IMR-90 (cell line): ENCODE measurements at regions not wholly inside any gene's neighbourhood (a gene's known extent, or its start where the extent isn't known, plus 50 kb on each side); places are given as distances from the start of the nearest gene placed in this dataset.

ENCODE experiments used
- ATAC-seq: fragments of 200-7000 bp; cut with Tn5 transposase; 2 replicates; pipeline ENCODE4 v1.9.1; 2020; ENCODE audit warnings: low read depth, mild to moderate bottlenecking, moderate library complexity
- BruUV-seq: library from RNA; stranded (reverse); fragments of 400-500 nt; replicated peaks from 2 replicates; lab custom pipeline; 2021; lab: Mats Ljungman, UMichigan
- CTCF ChIA-PET: fragments of 300-600 bp; formaldehyde crosslinking; extraction: SDS; loops from one replicate; lab custom pipeline; 2021; ENCODE audit warnings: antibody characterized with exemption; lab: Yijun Ruan, JAX
- POLR2A ChIA-PET: fragments of 300-600 bp; sonication (Branson Sonifier 250); formaldehyde crosslinking; loops from one replicate; lab custom pipeline; 2022; ENCODE audit warnings: antibody characterized with exemption; ENCODE audit not compliant: unreplicated experiment; lab: Charles Lee
- DNase-seq: peaks from one replicate; pipeline ENCODE4 v3.0.0; 2013
- H2AFZ ChIP-seq: replicated peaks from 2 replicates; pipeline ENCODE3; 2013; ENCODE audit warnings: low read length, mild to moderate bottlenecking; ENCODE audit not compliant: poor library complexity
- H2AK5ac ChIP-seq: 2 replicates; pipeline ENCODE4 v1.6.1; 2013; ENCODE audit warnings: low read depth, low read length, inconsistent platforms
- H2AK9ac ChIP-seq: replicated peaks from 2 replicates; pipeline ENCODE3; 2013; ENCODE audit warnings: mild to moderate bottlenecking, low read depth, low read length, moderate library complexity; ENCODE audit not compliant: poor library complexity
- H2BK120ac ChIP-seq: 2 replicates; pipeline ENCODE4 v1.6.1; 2013; ENCODE audit warnings: low read depth, low read length, inconsistent platforms
- H2BK15ac ChIP-seq: 3 replicates; pipeline ENCODE4 v1.6.1; 2013; ENCODE audit warnings: low read depth, low read length, inconsistent platforms
- H2BK20ac ChIP-seq: 2 replicates; pipeline ENCODE4 v1.6.1; 2013; ENCODE audit warnings: low read depth, mild to moderate bottlenecking, inconsistent platforms, low read length, moderate library complexity
- H2BK5ac ChIP-seq: 2 replicates; pipeline ENCODE4 v1.6.1; 2013; ENCODE audit warnings: mild to moderate bottlenecking, low read depth, low read length, inconsistent platforms; ENCODE audit not compliant: poor library complexity, severe bottlenecking
- H3K14ac ChIP-seq: replicated peaks from 2 replicates; pipeline ENCODE4 v1.6.1; 2013; ENCODE audit warnings: low read depth, low read length, inconsistent platforms
- H3K18ac ChIP-seq: 2 replicates; pipeline ENCODE4 v1.6.1; 2013; ENCODE audit warnings: low read depth, low read length, control low read depth
- H3K23ac ChIP-seq: 2 replicates; pipeline ENCODE4 v1.6.1; 2013; ENCODE audit warnings: low read depth, low read length, inconsistent platforms
- H3K27ac ChIP-seq: 2 replicates; pipeline ENCODE4 v1.5.1; 2013; ENCODE audit warnings: mild to moderate bottlenecking, control low read depth, low read length; ENCODE audit not compliant: insufficient read depth
- H3K27me3 ChIP-seq: 2 replicates; pipeline ENCODE4 v1.6.1; 2013; ENCODE audit warnings: low read length; ENCODE audit not compliant: control insufficient read depth, insufficient read depth
- H3K36me3 ChIP-seq: 2 replicates; pipeline ENCODE4 v1.6.1; 2013; ENCODE audit warnings: low read length, mixed read lengths; ENCODE audit not compliant: control insufficient read depth, insufficient read depth
- H3K4ac ChIP-seq: 2 replicates; pipeline ENCODE4 v1.6.1; 2013; ENCODE audit warnings: low read depth, low read length, inconsistent platforms
- H3K4me1 ChIP-seq: 2 replicates; pipeline ENCODE4 v1.6.1; 2013; ENCODE audit warnings: low read length, mixed read lengths; ENCODE audit not compliant: control insufficient read depth, insufficient read depth
- H3K4me2 ChIP-seq: 2 replicates; pipeline ENCODE4 v1.6.1; 2013; ENCODE audit warnings: low read depth, mild to moderate bottlenecking, control low read depth, low read length, moderate library complexity
- H3K4me3 ChIP-seq: 2 replicates; pipeline ENCODE4 v1.5.1; 2013; ENCODE audit warnings: low read depth, mild to moderate bottlenecking, control low read depth, low read length, moderate library complexity; ENCODE audit not compliant: insufficient read depth
- H3K56ac ChIP-seq: 2 replicates; pipeline ENCODE4 v1.6.1; 2013; ENCODE audit warnings: low read length, inconsistent platforms; ENCODE audit not compliant: insufficient read depth; ENCODE audit errors: extremely low read depth
- H3K79me1 ChIP-seq, 2 experiments: 2 replicates each; pipeline ENCODE4 v1.6.1; 2013; ENCODE audit warnings: low read length in 2 of 2, inconsistent platforms in 1 of 2, low read depth in 1 of 2
- H3K9ac ChIP-seq: 2 replicates; pipeline ENCODE4 v1.6.1; 2013; ENCODE audit warnings: low read depth, low read length, control low read depth
- H3K9me1 ChIP-seq: 2 replicates; pipeline ENCODE4 v1.6.1; 2013; ENCODE audit warnings: low read length, inconsistent platforms; ENCODE audit not compliant: insufficient read depth
- H3K9me3 ChIP-seq: 2 replicates; pipeline ENCODE4 v1.6.1; 2013; ENCODE audit warnings: low read length; ENCODE audit not compliant: control insufficient read depth, insufficient read depth
- H4K20me1 ChIP-seq: 2 replicates; pipeline ENCODE4 v1.6.1; 2013; ENCODE audit warnings: low read length, inconsistent platforms; ENCODE audit not compliant: insufficient read depth
- H4K5ac ChIP-seq: 2 replicates; pipeline ENCODE4 v1.6.1; 2013; ENCODE audit warnings: mild to moderate bottlenecking, low read depth, low read length, control low read depth
- H4K8ac ChIP-seq, 2 experiments: 2 replicates each; pipeline ENCODE4 v1.6.1; 2013; ENCODE audit warnings: low read depth in 2 of 2, low read length in 2 of 2, control low read depth in 1 of 2, inconsistent platforms in 1 of 2
- H4K91ac ChIP-seq: 2 replicates; pipeline ENCODE4 v1.6.1; 2013; ENCODE audit warnings: low read depth, low read length, inconsistent platforms; ENCODE audit not compliant: insufficient read depth
- BHLHE40 ChIP-seq: fragments of 150-350 bp; IDR thresholded peaks from 2 replicates; pipeline ENCODE4 v1.6.1; 2016; ENCODE audit warnings: mild to moderate bottlenecking, low read depth, low read length
- CEBPB ChIP-seq: IDR thresholded peaks from 2 replicates; pipeline ENCODE4 v1.6.1; 2012; ENCODE audit warnings: low read depth, low read length, improper control_type of control experiment
- CHD1 ChIP-seq: IDR thresholded peaks from 2 replicates; pipeline ENCODE4 v1.6.1; 2012; ENCODE audit warnings: low read depth, low read length, improper control_type of control experiment
- ELK1 ChIP-seq: fragments of 150-350 bp; IDR thresholded peaks from 2 replicates; pipeline ENCODE4 v1.6.1; 2016; ENCODE audit warnings: low read depth, mild to moderate bottlenecking, low read length, moderate library complexity, borderline replicate concordance
- FOS ChIP-seq: fragments of 150-350 bp; IDR thresholded peaks from 2 replicates; pipeline ENCODE4 v1.6.1; 2016; ENCODE audit warnings: low read depth, low read length
- MAFK ChIP-seq: IDR thresholded peaks from 2 replicates; pipeline ENCODE4 v1.6.1; 2012; ENCODE audit warnings: low read depth, low read length, improper control_type of control experiment
- MAZ ChIP-seq: IDR thresholded peaks from 2 replicates; pipeline ENCODE4 v1.6.1; 2012; ENCODE audit warnings: low read depth, mild to moderate bottlenecking, low read length, improper control_type of control experiment, moderate library complexity, borderline replicate concordance
- MXI1 ChIP-seq: IDR thresholded peaks from 2 replicates; pipeline ENCODE4 v1.6.1; 2012; ENCODE audit warnings: low read depth, mild to moderate bottlenecking, low read length, moderate library complexity, borderline replicate concordance
- NFE2L2 ChIP-seq: fragments of 150-350 bp; IDR thresholded peaks from 2 replicates; pipeline ENCODE4 v1.6.1; 2016; ENCODE audit warnings: low read depth, mild to moderate bottlenecking, low read length
- POLR2A ChIP-seq: IDR thresholded peaks from 2 replicates; pipeline ENCODE4 v1.6.1; 2012; ENCODE audit warnings: mild to moderate bottlenecking, low read depth, low read length
- RAD21 ChIP-seq: IDR thresholded peaks from 2 replicates; pipeline ENCODE4 v1.6.1; 2012; ENCODE audit warnings: low read length, improper control_type of control experiment
- RFX5 ChIP-seq: IDR thresholded peaks from 2 replicates; pipeline ENCODE4 v1.8.0; 2012; ENCODE audit warnings: low read depth, mild to moderate bottlenecking, low read length, moderate library complexity
- SMC3 ChIP-seq: fragments of 150-350 bp; IDR thresholded peaks from 2 replicates; pipeline ENCODE4 v1.6.1; 2016; ENCODE audit warnings: low read depth, mild to moderate bottlenecking, antibody characterized with exemption, low read length, moderate library complexity
- USF2 ChIP-seq: fragments of 150-350 bp; IDR thresholded peaks from 2 replicates; pipeline ENCODE4 v1.6.1; 2017; ENCODE audit warnings: mild to moderate bottlenecking, antibody characterized with exemption, low read length, low read depth
- WGBS, 2 experiments: methylation state at CpG; one replicate each; pipeline versions ENCODE4 v1.1.5 to v1.1.7; 2013; ENCODE audit warnings: missing lambda C conversion rate in 2 of 2; ENCODE audit not compliant: insufficient read length in 1 of 2; ENCODE audit errors: extremely low coverage in 2 of 2; 5-methylcytosine and 5-hydroxymethylcytosine counted together
- dilution Hi-C: fragments of 300-500 bp; cut with HindIII; formaldehyde crosslinking; loops from one replicate; pipeline ENCODE4 v1.14.3; 2018; ENCODE audit warnings: low sequenced_read_pairs; ENCODE audit not compliant: unreplicated experiment
- in situ Hi-C: fragments of 300-500 bp; cut with MboI; formaldehyde crosslinking; loops from 3 replicates; pipeline ENCODE4 v1.14.3; 2019; ENCODE audit warnings: low sequenced_read_pairs, inconsistent platforms, mixed read lengths
- intact Hi-C: fragments of 100-400 bp; cut with micrococcal nuclease; formaldehyde crosslinking; loops from 2 replicates; pipeline ENCODE4 v1.10.0; 2022

GRCh38 chr2:106278112-106278876, 84.2 kb upstream of the UXS1 start:
- H3K36me3 ChIP-seq, result no peaks in the 10 kb centered on the region
- no peaks in the 10 kb centered on the region for H3K79me1 ChIP-seq
- no peak overlapping the region for H4K91ac ChIP-seq
- no peak overlapping the region for H3K4ac ChIP-seq
- H3K9me1 ChIP-seq, result no peaks in the 10 kb centered on the region
- H3K9me3 ChIP-seq, result no peaks in the 10 kb centered on the region
- H3K23ac ChIP-seq, result no peak overlapping the region
- no peak overlapping the region for H2BK5ac ChIP-seq
- no peak overlapping the region for H2BK20ac ChIP-seq
- ChIA-PET POLR2A (no interaction called here), CTCF (no interaction called here)
- TF ChIP-seq USF2 (no peak), MXI1 (no peak), RFX5 (no peak), FOS (no peak), CHD1 (no peak), CEBPB (no peak), POLR2A (no peak), MAZ (no peak), BHLHE40 (no peak), ELK1 (no peak), RAD21 (no peak), NFE2L2 (no peak), SMC3 (no peak), MAFK (no peak)
- no peak overlapping the region for H4K8ac ChIP-seq
- H2BK15ac ChIP-seq, result no peak overlapping the region
- no peak for ATAC-seq
- intact Hi-C loops, result no loop called here
- no peak overlapping the region for H2AFZ ChIP-seq
- no peak overlapping the region for H3K27ac ChIP-seq
- no peak overlapping the region for H3K18ac ChIP-seq
- in situ Hi-C loops, result no loop called here
- H4K5ac ChIP-seq, result no peak overlapping the region
- H3K9ac ChIP-seq, result no peak overlapping the region
- no peaks in the 10 kb centered on the region; the same call in 1 of the 2 replicates for H3K27me3 ChIP-seq
- H4K20me1 ChIP-seq, result no peaks in the 10 kb centered on the region
- no peak overlapping the region for H2AK9ac ChIP-seq
- H3K4me3 ChIP-seq, result no peak overlapping the region
- H2BK120ac ChIP-seq, result no peak overlapping the region
- no peak overlapping the region for H3K4me2 ChIP-seq
- WGBS, 2 experiments, result 60% methylated on average over 1 of the region's 6 CpGs; no CpG with 5 or more reads in 1 of the 2 experiments
- no peak overlapping the region for H2AK5ac ChIP-seq
- H3K56ac ChIP-seq, result no peak overlapping the region
- H3K4me1 ChIP-seq, result no peaks in the 10 kb centered on the region
- dilution Hi-C loops, result no loop called here
- no TSS peak for BruUV-seq
- no peak for DNase-seq
- no peak overlapping the region for H3K14ac ChIP-seq
